NCI-H1105 (cell line): ENCODE measurements at regions not wholly inside any gene's neighbourhood (a gene's known extent, or its start where the extent isn't known, plus 50 kb on each side); places are given as distances from the start of the nearest gene placed in this dataset.

ENCODE experiments used
- DNase-seq: peaks from one replicate; lab custom pipeline; 2025; lab: John Stamatoyannopoulos, UW

GRCh38 chr2:128534688-128535392, 216.2 kb upstream of the HS6ST1 start:
- DNase-seq, result no peak

- DNase-seq, result no peak
These were observed 217.3 kb upstream of the HS6ST1 start for GRCh38 chr2:128535953-128536352.

GRCh38 chr2:128536925-128537620, 218.4 kb upstream of the HS6ST1 start:
- no peak for DNase-seq

GRCh38 chr2:128537646-128538045, 219.0 kb upstream of the HS6ST1 start:
- DNase-seq, result no peak

GRCh38 chr2:128538396-128538795, 219.7 kb upstream of the HS6ST1 start:
- no peak for DNase-seq

GRCh38 chr2:128540670-128541069, 222.0 kb upstream of the HS6ST1 start:
- DNase-seq, result no peak

- DNase-seq, result no peak
These were observed 222.8 kb upstream of the HS6ST1 start for GRCh38 chr2:128541448-128541847.

- no peak for DNase-seq
These were observed 224.4 kb upstream of the HS6ST1 start for GRCh38 chr2:128543036-128543435.

- DNase-seq, result no peak
These were observed 225.0 kb upstream of the HS6ST1 start for GRCh38 chr2:128543646-128544045.

- no peak for DNase-seq
These were observed 225.8 kb upstream of the HS6ST1 start for GRCh38 chr2:128544321-128545037.

- no peak for DNase-seq
These were observed 226.4 kb upstream of the HS6ST1 start for GRCh38 chr2:128545085-128545484.

- no peak for DNase-seq
These were observed 227.2 kb upstream of the HS6ST1 start for GRCh38 chr2:128545829-128546228.

- no peak for DNase-seq
These were observed 229.0 kb upstream of the HS6ST1 start for GRCh38 chr2:128547667-128548066.

- DNase-seq, result no peak
These were observed 229.8 kb upstream of the HS6ST1 start for GRCh38 chr2:128548461-128548891.

- DNase-seq, result no peak
These were observed 230.4 kb upstream of the HS6ST1 start for GRCh38 chr2:128549094-128549493.

- DNase-seq, result no peak
These were observed 231.1 kb upstream of the HS6ST1 start for GRCh38 chr2:128549646-128550260.

- DNase-seq, result no peak
These were observed 231.7 kb upstream of the HS6ST1 start for GRCh38 chr2:128550389-128550788.

- no peak for DNase-seq
These were observed 232.2 kb upstream of the HS6ST1 start for GRCh38 chr2:128550801-128551416.

GRCh38 chr2:128551435-128551834, 232.8 kb upstream of the HS6ST1 start:
- DNase-seq, result no peak

GRCh38 chr2:128552141-128552805, 233.6 kb upstream of the HS6ST1 start:
- no peak for DNase-seq

- no peak for DNase-seq
These were observed 234.3 kb upstream of the HS6ST1 start for GRCh38 chr2:128552806-128553551.
